OCI-LY3 (cell line): ENCODE measurements at regions not wholly inside any gene's neighbourhood (a gene's known extent, or its start where the extent isn't known, plus 50 kb on each side); places are given as distances from the start of the nearest gene placed in this dataset.

ENCODE experiments used
- CTCF ChIP-seq: fragments of 200-600, 300-600 bp; sonication (generic); IDR thresholded peaks from 2 replicates; pipeline ENCODE4 v1.5.1; 2014; ENCODE audit warnings: antibody characterized with exemption, low read length, low read depth
- EZH2phosphoT487 ChIP-seq: fragments of 200-600 bp; shearing (Covaris generic); IDR thresholded peaks from 2 replicates; pipeline ENCODE4 v1.6.1; 2018; ENCODE audit warnings: antibody characterized with exemption, mixed run types, low read depth

DNA sequence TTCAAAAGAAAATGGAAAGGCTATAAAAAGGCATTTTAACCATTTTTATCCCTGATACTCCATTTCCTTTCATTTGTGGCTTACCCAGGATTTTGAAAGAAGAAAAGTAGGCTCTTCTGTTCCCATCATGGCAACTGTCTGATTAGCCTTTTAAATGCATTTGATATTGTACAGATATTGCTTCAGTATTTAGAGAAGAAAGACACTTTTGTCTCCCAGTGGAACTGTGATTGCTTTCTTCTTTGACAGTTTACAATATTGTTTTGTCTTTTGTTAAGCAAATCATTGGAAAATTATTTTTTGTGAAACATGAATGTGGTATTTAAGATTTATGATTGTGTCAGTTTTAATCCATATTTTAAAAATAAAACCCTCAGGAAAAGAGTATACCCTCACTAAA is 297.4 kb upstream of the TACR3 start:
- no peak for TF ChIP-seq EZH2phosphoT487
- no peak for TF ChIP-seq CTCF
